Middle frontal gyrus (tissue), 1 donor: ENCODE measurements at regions not wholly inside any gene's neighbourhood (a gene's known extent, or its start where the extent isn't known, plus 50 kb on each side); places are given as distances from the start of the nearest gene placed in this dataset.

ENCODE experiments used
- DNase-seq: peaks from one replicate; pipeline ENCODE4 v3.0.0-alpha.2; 2015; ENCODE audit warnings: low spot score; ENCODE audit errors: extremely low spot score

GRCh38 chr6:21881969-21882465, 288.5 kb downstream of the SOX4 start:
- no peak for DNase-seq

- no peak for DNase-seq
Observed at GRCh38 chr6:21883595-21884328, 290.2 kb downstream of the SOX4 start.

- no peak for DNase-seq
Observed at GRCh38 chr6:21885111-21885510, 291.6 kb downstream of the SOX4 start.

GRCh38 chr6:21885532-21886114, 292.1 kb downstream of the SOX4 start:
- no peak for DNase-seq

GRCh38 chr6:21886542-21887151, 293.1 kb downstream of the SOX4 start:
- no peak for DNase-seq

- no peak for DNase-seq
Observed at GRCh38 chr6:21887231-21888185, 294.0 kb downstream of the SOX4 start.

- no peak for DNase-seq
Observed at GRCh38 chr6:21891080-21891479, 297.5 kb downstream of the SOX4 start.

GRCh38 chr6:21893793-21894192, 300.2 kb downstream of the SOX4 start:
- DNase-seq = no peak

- no peak for DNase-seq
Observed at GRCh38 chr6:21895555-21895954, 302.0 kb downstream of the SOX4 start.

GRCh38 chr6:21898107-21898796, 304.7 kb downstream of the SOX4 start:
- DNase-seq = no peak

- no peak for DNase-seq
Observed at GRCh38 chr6:21899708-21900107, 306.2 kb downstream of the SOX4 start.

- DNase-seq = no peak
Observed at GRCh38 chr6:21900730-21901129, 307.2 kb downstream of the SOX4 start.

- DNase-seq = no peak
Observed at GRCh38 chr6:21902628-21903169, 309.1 kb downstream of the SOX4 start.

GRCh38 chr6:21905531-21905930, 312.0 kb downstream of the SOX4 start:
- DNase-seq = no peak

- no peak for DNase-seq
Observed at GRCh38 chr6:21906826-21907225, 313.3 kb downstream of the SOX4 start.

- DNase-seq = no peak
Observed at GRCh38 chr6:21907291-21907690, 313.7 kb downstream of the SOX4 start.

GRCh38 chr6:21908161-21908848, 314.8 kb downstream of the SOX4 start:
- DNase-seq = no peak

GRCh38 chr6:21909321-21909720, 315.8 kb downstream of the SOX4 start:
- no peak for DNase-seq

GRCh38 chr6:21911208-21911607, 317.7 kb downstream of the SOX4 start:
- DNase-seq = no peak
